Astrocyte (in vitro differentiated cells and primary cell): ENCODE measurements at regions not wholly inside any gene's neighbourhood (a gene's known extent, or its start where the extent isn't known, plus 50 kb on each side); places are given as distances from the start of the nearest gene placed in this dataset.
"Not testable (repeated sequence)": the region's sequence is repeated elsewhere in the genome, so short reads cannot be mapped to it uniquely, and the experiment has no call there.

Experiments used
- DNase-seq: peaks from one replicate; pipeline ENCODE4 v3.0.0-alpha.2; 2010; ENCODE audit warnings: low read depth
- FAIRE-seq: peaks from 2 replicates; lab custom pipeline; 2011; peaks lifted over from hg19 to GRCh38; lab: Jason Lieb, UNC
- H2AFZ ChIP-seq: 2 replicates; pipeline ENCODE4 v1.6.0; 2012; ENCODE audit warnings: low read depth, low read length, inconsistent platforms
- H3K27ac ChIP-seq: 2 replicates; pipeline ENCODE4 v1.5.1; 2011; ENCODE audit warnings: low read depth, low read length, inconsistent platforms
- H3K27me3 ChIP-seq: 2 replicates; pipeline ENCODE4 v1.6.0; 2011; ENCODE audit warnings: low read length, inconsistent platforms; ENCODE audit not compliant: insufficient read depth
- H3K36me3 ChIP-seq: 2 replicates; pipeline ENCODE4 v1.5.1; 2011; ENCODE audit warnings: low read length, inconsistent platforms; ENCODE audit not compliant: insufficient read depth
- H3K4me1 ChIP-seq: 2 replicates; pipeline ENCODE4 v1.5.1; 2011; ENCODE audit warnings: low read length, inconsistent platforms; ENCODE audit not compliant: insufficient read depth
- H3K4me2 ChIP-seq: 2 replicates; pipeline ENCODE4 v1.6.0; 2012; ENCODE audit warnings: low read length, inconsistent platforms
- H3K4me3 ChIP-seq: 2 replicates; pipeline ENCODE4 v1.5.1; 2011; ENCODE audit warnings: low read depth, mild to moderate bottlenecking, low read length, inconsistent platforms; ENCODE audit not compliant: insufficient read depth
- H3K79me2 ChIP-seq: 2 replicates; pipeline ENCODE4 v1.6.0; 2012; ENCODE audit warnings: mild to moderate bottlenecking, low read length, inconsistent platforms; ENCODE audit not compliant: insufficient read depth
- H3K9ac ChIP-seq: 2 replicates; pipeline ENCODE4 v1.6.0; 2012; ENCODE audit warnings: mild to moderate bottlenecking, low read length, inconsistent platforms
- H3K9me3 ChIP-seq: 2 replicates; pipeline ENCODE4 v1.5.1; 2012; ENCODE audit warnings: low read depth, mild to moderate bottlenecking, low read length, inconsistent platforms; ENCODE audit not compliant: insufficient read depth
- H4K20me1 ChIP-seq: 2 replicates; pipeline ENCODE4 v1.6.0; 2012; ENCODE audit warnings: low read length, inconsistent platforms; ENCODE audit not compliant: insufficient read depth
- H3K27ac Mint-ChIP-seq: one replicate; pipeline ENCODE4 v1.8.0; 2021; ENCODE audit warnings: mild to moderate bottlenecking, mixed read lengths; ENCODE audit not compliant: unreplicated experiment
- H3K27me3 Mint-ChIP-seq: one replicate; pipeline ENCODE4 v1.8.0; 2021; ENCODE audit warnings: low read depth, mixed read lengths; ENCODE audit not compliant: unreplicated experiment
- H3K36me3 Mint-ChIP-seq: one replicate; pipeline ENCODE4 v1.8.0; 2021; ENCODE audit warnings: low read depth, mixed read lengths; ENCODE audit not compliant: unreplicated experiment
- H3K4me1 Mint-ChIP-seq: one replicate; pipeline ENCODE4 v1.8.0; 2021; ENCODE audit warnings: low read depth, mixed read lengths; ENCODE audit not compliant: unreplicated experiment
- H3K4me3 Mint-ChIP-seq: one replicate; pipeline ENCODE4 v1.8.0; 2021; ENCODE audit warnings: mild to moderate bottlenecking, moderate library complexity, mixed read lengths; ENCODE audit not compliant: unreplicated experiment
- H3K9me3 Mint-ChIP-seq: one replicate; pipeline ENCODE4 v1.8.0; 2021; ENCODE audit warnings: mild to moderate bottlenecking, mixed read lengths; ENCODE audit not compliant: unreplicated experiment
- CTCF ChIP-seq: IDR thresholded peaks from 2 replicates; pipeline ENCODE4 v1.5.1; 2011; ENCODE audit warnings: low read depth, mild to moderate bottlenecking, inconsistent platforms, low read length, moderate library complexity; ENCODE audit not compliant: insufficient read depth
- EZH2 ChIP-seq: IDR thresholded peaks from 2 replicates; pipeline ENCODE4 v1.6.1; 2012; ENCODE audit warnings: mild to moderate bottlenecking, low read length, inconsistent platforms; ENCODE audit not compliant: insufficient read depth

GRCh38 chr4:128623508-128624215 is 185.8 kb upstream of the JADE1 start:
- DNase-seq (no peak), FAIRE-seq (no peak)
- no peaks in the 10 kb centered on the region for H3K9me3 ChIP-seq
- no peak overlapping the region for H3K9ac ChIP-seq
- no peak overlapping the region for H3K27ac ChIP-seq
- no peaks in the 10 kb centered on the region for H4K20me1 ChIP-seq
- H3K27me3 ChIP-seq, result no peaks in the 10 kb centered on the region
- Mint-ChIP-seq H3K27ac (no peak overlapping the region), H3K4me1 (no peaks in the 10 kb centered on the region), H3K27me3 (no peaks in the 10 kb centered on the region), H3K36me3 (no peaks in the 10 kb centered on the region), H3K4me3 (no peak overlapping the region), H3K9me3 (peaks cover 2% of the 10 kb centered on the region)
- no peaks in the 10 kb centered on the region for H3K4me1 ChIP-seq
- no peak overlapping the region for H3K4me2 ChIP-seq
- H3K79me2 ChIP-seq, result no peaks in the 10 kb centered on the region
- no peak overlapping the region for H3K4me3 ChIP-seq
- no peak overlapping the region for H2AFZ ChIP-seq
- TF ChIP-seq EZH2 (no peak), CTCF (no peak)
- no peaks in the 10 kb centered on the region for H3K36me3 ChIP-seq

GRCh38 chr4:128620279-128620965 is 189.1 kb upstream of the JADE1 start:
- H2AFZ ChIP-seq, H3K79me2 ChIP-seq, H3K36me3 ChIP-seq, H3K4me2 ChIP-seq, H3K9ac ChIP-seq, H3K4me3 Mint-ChIP-seq, H3K27me3 ChIP-seq, FAIRE-seq, H3K9me3 Mint-ChIP-seq, DNase-seq, H3K4me3 ChIP-seq, H3K4me1 Mint-ChIP-seq, H3K27ac Mint-ChIP-seq, H3K4me1 ChIP-seq, H3K27ac ChIP-seq, H4K20me1 ChIP-seq, H3K36me3 Mint-ChIP-seq, H3K27me3 Mint-ChIP-seq, H3K9me3 ChIP-seq: not testable (repeated sequence)

- no peak overlapping the region for H3K27ac Mint-ChIP-seq
- H3K9ac ChIP-seq, result no peak overlapping the region
- TF ChIP-seq CTCF (no peak), EZH2 (no peak)
Measured at GRCh38 chr4:128615197-128615596, 194.3 kb upstream of the JADE1 start.

More at GRCh38 chr4:128615197-128615596, 194.3 kb upstream of the JADE1 start:
- H3K4me3 Mint-ChIP-seq, result no peak overlapping the region
- H3K4me1 ChIP-seq, result no peaks in the 10 kb centered on the region
- no peaks in the 10 kb centered on the region for H3K36me3 ChIP-seq
- no peak overlapping the region for H2AFZ ChIP-seq
- no peaks in the 10 kb centered on the region for H3K27me3 ChIP-seq
- H3K9me3 ChIP-seq, result no peaks in the 10 kb centered on the region
- no peaks in the 10 kb centered on the region for H3K79me2 ChIP-seq
- no peak overlapping the region for H3K27ac ChIP-seq
- H3K9me3 Mint-ChIP-seq, result no peaks in the 10 kb centered on the region
- no peak overlapping the region for H3K4me3 ChIP-seq
- no peaks in the 10 kb centered on the region for H4K20me1 ChIP-seq
- no peaks in the 10 kb centered on the region for H3K27me3 Mint-ChIP-seq
- H3K4me2 ChIP-seq, result no peak overlapping the region
- DNase-seq (no peak), FAIRE-seq (no peak)
- H3K4me1 Mint-ChIP-seq, result no peaks in the 10 kb centered on the region
- no peaks in the 10 kb centered on the region for H3K36me3 Mint-ChIP-seq
